ENCODE measurements at regions not wholly inside any gene's neighbourhood (a gene's known extent, or its start where the extent isn't known, plus 50 kb on each side); places are given as distances from the start of the nearest gene placed in this dataset.
"Not testable (repeated sequence)": the region's sequence is repeated elsewhere in the genome, so short reads cannot be mapped to it uniquely, and the experiment has no call there.

DNA sequence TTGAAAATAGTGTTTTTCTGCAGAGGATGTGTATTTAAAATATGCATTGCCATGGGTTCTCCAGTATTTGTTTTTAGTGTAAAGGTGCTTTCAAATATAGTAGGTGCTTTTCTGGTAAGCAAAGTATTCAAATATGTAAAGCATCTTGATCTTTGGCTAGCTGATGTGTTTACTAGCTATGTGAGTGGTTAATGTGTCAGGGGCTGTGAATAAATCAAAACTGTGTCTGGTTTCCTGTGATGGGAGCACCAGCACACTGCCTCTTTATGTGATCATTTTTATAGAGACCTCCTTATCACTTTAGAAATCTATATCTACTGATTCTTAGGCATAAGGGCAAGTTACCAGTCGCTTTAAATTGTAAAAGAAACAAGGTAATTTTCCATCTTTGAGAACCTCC is 388.9 kb upstream of the MAN1A1 start:
- DNase-seq, result no peak
- intact Hi-C loops (cut with micrococcal nuclease), result no loop called here
- no peak for ATAC-seq

DNA sequence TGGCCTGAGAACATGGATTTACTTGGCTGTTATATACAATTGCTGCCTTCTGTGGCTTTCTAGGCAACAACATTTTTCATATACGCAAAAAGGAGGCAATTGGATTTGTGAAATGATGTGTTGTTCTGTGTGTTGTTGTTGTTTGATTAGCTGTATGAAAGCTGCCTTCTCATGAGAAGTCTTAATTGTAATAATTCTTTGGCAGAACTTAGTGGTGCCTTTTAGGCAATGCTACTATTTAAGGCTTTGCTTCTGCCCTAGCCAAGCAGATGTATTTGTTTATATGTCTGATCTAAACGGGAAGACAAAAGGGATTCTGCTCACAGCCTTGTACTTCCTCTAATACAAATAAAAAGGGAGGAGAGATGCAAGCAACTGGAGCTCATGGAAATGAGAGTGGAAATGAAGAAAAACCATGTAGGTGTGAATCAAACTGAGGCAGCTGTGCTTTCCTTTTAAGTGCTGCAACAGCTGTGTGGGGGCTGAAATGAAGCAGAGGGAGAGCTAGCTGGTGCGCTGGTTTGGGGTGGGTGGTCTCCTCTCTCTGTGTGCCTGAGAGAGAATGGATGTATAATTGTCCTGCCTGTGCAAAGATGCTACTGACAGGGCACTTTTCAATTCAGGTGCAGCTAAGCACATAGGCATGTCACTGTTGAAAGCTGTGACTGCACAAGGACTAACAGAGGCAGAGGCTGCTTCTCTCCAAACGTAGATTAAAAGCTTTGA is 386.9 kb upstream of the MAN1A1 start:
- DNase-seq (no peak), ATAC-seq (no peak)
- intact Hi-C loops (cut with micrococcal nuclease), result no loop called here

DNA sequence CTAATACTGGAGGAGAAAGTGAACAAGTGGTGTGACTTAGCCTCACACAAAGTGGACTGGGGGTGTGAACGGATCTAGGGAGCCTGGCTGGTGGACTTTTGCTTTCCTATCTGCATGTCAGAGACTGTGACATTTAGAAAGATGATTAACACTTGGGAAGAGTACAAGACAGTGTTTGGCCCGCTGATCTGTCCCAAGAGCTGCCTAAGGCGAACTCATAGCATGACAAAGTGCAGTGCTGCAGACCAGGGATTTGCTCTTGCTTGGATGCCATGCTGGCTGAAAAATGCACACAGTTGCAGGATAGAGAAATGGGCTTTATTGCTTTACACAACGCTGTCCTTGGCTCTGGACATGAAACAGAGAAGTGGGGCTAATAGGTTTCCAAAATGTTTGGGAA is 386.0 kb upstream of the MAN1A1 start:
- no peak for DNase-seq
- intact Hi-C loops (cut with micrococcal nuclease), result no loop called here

DNA sequence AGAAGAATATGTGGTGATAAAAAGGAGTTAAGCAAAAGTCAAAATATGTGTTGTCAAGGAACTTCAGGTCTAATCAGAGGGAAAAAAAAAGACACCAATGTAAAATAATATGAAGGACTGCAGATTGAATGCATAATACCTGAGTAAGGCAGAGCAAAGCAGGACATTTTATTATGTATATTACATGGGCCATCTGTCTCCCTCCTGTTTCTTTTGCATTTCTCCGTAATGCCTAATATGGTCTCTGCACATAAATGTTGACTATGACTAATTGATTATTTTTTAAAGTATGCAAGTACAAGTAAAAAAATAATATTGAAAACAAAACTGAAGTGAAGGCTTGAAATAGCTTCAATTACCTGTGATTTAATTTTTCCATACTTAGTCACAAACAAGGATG is 384.7 kb upstream of the MAN1A1 start:
- intact Hi-C loops (cut with micrococcal nuclease), result no loop called here
- DNase-seq (no peak), ATAC-seq (no peak)

More for the DNA sequence above, 386.0 kb upstream of the MAN1A1 start:
- ATAC-seq, result no peak

DNA sequence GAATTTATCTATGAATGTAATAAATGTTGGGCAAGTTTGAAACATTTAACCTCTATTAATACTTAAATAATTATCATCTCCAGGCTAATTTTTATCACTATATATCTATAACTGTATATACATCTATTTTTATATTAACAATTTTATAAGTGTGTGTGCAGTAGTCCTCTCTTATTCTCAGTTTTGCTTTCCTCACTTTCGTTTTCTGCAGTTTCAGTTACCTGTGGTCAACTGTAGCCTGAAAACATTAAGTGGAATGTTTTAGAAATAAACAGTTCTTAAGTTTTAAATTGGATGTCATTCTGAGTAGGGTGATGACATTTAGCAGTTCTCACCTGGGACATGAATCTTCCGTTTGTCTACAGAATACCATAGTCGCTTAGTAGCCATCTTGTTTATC is 379.4 kb upstream of the MAN1A1 start:
- no peak for DNase-seq
- intact Hi-C loops (cut with micrococcal nuclease), result no loop called here
- no peak for ATAC-seq

DNA sequence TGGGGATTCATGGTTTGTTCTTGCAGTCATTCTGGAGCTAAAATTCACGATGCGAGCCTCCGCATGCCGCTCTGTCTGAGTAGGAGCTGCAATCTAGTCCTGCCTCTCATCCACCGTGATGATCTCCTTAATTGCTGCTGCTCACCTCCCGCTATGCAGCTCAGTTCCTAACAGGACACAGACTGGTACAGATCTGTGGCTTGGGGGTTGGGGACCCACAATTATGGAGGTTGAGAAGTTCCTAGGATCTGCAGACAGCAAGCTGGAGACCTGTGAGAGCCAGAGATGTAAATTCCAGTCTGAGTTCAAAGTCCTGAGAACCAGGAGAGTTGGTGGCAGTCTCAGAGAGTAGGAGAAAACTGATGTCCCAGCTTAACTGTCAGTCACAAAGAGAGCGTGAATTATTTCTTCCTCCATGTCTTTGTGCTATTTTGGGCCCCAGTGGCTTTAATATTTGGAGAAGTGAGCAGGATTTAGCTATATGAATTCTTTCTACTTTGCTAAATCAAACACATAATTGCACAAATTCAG is 378.7 kb upstream of the MAN1A1 start:
- DNase-seq (no peak), ATAC-seq (no peak)
- intact Hi-C loops (cut with micrococcal nuclease), result no loop called here

DNA sequence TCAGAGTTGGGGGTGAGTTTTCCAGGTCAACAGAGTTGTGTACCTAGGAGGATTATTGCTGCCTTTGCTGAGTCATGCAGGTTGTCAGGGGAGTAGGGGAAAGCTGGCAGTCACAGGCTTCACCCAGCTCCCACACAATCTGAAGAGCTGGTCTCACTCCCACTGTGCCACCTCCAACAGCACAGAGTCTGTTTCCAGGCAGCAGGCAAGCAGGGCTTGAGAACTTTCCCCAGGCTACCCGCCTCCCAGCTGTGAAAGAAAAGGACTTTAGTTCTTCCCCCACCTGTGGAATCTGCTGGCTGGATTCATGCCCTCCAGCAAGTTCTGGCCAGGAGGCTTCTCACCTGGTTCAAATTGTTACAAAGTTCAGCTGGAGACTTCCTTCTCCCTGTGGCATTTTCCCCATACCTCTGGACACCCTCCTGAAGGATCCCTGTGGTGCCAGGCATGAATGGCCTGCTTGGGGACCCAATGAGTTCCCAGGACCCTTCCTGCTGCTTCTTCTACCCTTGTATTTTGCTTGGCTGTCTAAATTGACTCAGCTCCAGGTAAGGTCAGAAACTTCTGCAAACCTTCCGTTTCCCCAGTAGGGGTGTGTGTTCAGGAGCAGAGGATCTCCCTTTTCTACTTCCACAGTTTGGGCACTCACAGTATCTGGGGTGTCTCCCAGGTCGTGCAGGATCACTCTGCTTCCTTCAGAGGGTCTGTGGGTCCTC is 378.1 kb upstream of the MAN1A1 start:
- no peak for DNase-seq
- intact Hi-C loops (cut with micrococcal nuclease), result no loop called here
- ATAC-seq, result no peak

DNA sequence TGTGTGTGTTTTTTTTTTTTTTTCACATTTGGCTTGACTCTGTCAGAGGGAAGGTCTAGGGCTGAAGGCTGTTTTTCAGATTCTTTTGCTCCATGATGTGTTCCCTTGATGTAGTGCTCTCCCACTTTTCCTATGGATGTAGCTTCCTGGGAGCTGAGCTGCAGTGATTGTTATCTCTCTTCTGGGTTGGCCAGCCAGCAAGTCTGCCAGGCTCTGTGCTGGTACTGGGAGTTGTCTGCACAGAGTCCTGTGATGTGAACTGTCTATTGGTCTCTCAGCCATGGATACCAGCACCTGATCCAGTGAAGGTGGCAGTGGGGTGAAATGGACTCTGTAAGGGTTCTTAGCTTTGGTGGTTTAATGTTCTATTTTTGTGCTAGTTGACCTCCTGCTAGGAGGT is 377.4 kb upstream of the MAN1A1 start:
- intact Hi-C loops (cut with micrococcal nuclease); DNase-seq; ATAC-seq: not testable (repeated sequence)

DNA sequence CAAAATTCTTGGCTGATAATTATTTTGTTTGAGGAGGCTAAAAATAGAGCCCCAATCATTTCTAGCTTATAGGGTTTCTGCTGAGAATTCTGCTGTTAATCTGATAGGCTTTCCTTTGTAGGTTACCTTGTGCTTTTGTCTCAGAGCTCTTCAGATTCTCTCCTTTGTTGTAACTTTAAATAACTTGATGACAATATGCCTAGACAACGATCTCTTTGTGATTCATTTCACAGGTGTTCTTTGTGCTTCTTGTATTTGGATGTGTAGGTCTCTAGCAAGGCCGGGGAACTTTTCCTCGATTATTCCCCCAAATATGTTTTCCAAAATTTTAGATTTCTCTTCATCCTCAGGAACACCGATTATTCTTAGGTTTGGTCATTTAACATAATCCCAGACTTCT is 376.5 kb upstream of the MAN1A1 start:
- ATAC-seq (no peak), DNase-seq (no peak)
- intact Hi-C loops (cut with micrococcal nuclease), result no loop called here

DNA sequence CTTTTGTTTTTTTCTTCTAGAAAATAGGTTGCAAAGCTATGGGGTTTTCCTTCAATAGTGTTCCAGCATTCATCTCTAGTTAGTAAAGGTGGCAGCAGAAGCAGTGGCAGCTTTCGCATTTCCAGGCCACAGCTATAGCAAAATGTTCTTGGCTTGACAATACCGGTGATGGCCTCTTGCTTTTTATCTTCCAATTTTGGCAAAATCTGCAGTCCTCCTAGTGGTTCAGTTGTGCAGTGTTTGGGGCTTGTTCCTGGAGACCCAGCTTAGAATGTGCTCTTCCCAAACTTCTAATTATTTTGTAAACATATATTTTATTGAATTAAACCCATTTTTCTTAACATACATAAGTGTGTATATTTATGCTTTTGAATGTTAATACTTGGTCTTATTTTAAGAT is 370.6 kb upstream of the MAN1A1 start:
- intact Hi-C loops (cut with micrococcal nuclease), result no loop called here
- ATAC-seq (no peak), DNase-seq (no peak)

DNA sequence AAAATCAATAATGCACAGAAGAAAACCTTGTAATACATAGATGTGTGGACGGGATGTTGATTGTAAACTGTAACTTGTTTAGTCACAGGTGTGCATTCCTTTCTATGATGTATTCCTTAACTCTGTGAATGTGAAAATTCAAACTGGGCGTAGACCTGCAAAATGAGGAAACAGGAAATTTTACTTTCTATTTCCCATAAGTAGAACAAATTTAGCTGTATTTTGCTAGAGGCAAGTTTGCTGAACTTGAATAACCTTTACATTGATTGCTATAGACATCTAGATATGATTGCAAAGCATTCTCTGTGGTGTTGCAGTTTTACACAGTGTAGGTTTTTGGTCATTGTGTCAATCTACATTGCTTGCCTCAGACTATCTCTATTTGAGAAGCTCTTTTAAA is 368.4 kb upstream of the MAN1A1 start:
- no peak for DNase-seq
- no peak for ATAC-seq
- intact Hi-C loops (cut with micrococcal nuclease), result no loop called here

DNA sequence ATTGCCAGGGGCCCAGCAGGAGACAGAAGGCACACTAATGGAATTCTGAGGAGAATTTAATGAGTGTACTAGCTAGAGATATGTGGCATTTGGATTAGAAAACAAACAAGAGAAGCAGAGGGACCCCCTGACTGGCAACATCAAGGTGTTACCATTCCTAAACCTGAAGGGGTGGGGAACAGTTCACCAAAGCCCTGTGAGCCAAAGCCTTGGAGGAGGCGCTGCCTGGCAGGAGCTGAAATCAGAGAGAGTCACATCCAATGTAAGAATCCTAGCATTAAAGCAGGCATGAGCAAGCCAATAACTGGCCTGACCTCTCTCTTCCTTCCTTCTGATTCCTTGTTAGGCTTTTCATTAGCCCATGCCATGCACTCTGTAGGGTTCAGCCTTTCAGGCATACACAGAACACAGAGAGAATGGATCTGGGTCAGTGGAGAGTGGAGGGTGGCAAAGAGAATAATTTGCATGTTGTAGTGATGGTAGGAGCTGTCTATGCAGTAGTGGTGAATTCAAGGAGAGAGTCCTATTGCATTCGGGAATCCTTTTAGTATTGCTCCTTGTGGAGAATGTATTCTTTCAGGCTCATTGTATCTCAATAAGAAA is 367.2 kb upstream of the MAN1A1 start:
- intact Hi-C loops (cut with micrococcal nuclease), result no loop called here
- DNase-seq, result no peak
- ATAC-seq, result no peak

DNA sequence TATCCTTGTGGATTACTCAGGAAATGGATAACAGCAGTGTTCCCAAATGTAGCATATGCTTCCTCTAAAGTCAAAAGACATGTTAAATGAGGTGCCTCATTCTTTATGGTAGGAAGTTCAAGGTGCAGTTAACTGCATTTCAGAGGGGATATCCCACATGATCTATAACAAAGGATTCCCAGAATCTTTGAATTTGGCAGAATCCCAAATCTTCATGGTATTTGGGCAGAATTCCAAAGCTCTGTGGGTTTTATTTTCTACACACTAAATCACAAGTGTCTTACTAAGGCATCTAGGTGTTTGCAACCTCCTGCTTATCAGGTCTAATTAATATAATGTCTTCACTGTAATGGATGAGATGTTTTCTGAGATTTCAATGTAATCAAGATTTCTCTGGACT is 364.3 kb upstream of the MAN1A1 start:
- no peak for DNase-seq
- intact Hi-C loops (cut with micrococcal nuclease), result no loop called here
- ATAC-seq, result no peak

DNA sequence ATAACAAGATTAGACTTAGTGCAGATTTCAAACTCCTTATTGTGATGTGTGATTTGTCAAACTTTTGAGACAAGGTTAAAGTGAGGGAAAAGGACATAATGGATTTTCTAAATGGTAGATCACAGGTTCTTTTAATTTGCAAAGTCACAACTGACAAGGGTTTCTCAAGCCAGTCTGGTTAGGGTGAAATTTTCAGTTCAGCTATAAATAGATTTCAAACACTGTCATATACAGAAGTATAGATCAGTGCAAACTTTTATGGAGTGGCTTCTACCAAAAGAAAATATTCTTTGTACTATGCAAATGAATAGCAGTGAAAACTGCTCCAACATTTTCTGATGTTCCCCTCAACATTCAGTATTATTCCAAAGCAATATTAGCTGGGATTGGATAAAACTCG is 337.1 kb upstream of the MAN1A1 start:
- no peak for DNase-seq
- no peak for ATAC-seq
- intact Hi-C loops (cut with micrococcal nuclease), result no loop called here

DNA sequence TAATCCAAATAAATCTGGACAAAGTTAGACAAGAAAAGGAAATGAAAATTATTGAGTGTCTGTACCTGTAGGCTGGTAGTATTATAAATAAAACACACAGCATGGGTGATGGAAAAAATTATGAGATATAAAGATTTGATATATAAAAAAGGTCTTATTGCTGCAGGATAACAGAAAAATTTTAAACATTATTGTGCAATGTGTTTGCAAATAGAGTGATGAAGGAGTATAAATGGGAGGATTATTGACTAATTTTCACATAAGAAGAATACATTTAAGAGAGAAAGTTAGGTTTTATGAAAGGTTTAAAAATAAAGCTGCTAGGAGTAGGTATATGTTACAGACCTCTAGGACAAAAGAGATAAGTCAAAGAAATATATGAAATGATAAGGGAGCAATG is 336.7 kb upstream of the MAN1A1 start:
- intact Hi-C loops (cut with micrococcal nuclease), result no loop called here
- ATAC-seq, result no peak
- DNase-seq, result no peak

DNA sequence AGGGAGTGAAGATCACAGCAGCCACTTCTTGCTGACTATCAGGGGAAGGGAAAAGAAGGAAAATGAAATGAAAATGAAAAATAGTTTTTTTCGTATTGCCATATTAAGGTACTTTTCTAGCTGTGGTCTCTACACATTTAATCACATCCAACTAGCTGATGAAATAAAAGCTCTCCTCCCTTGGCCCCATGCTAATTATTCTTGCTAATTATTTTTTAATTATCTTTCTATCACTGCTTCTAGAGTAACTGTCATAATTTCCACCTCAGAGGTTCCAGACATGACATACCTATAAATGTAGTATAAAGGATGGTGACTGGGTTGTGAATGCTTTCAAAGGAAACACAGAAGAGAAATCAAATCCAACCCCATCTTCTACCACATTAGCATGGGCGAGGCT is 334.1 kb upstream of the MAN1A1 start:
- no peak for ATAC-seq
- DNase-seq, result no peak
- intact Hi-C loops (cut with micrococcal nuclease), result no loop called here

DNA sequence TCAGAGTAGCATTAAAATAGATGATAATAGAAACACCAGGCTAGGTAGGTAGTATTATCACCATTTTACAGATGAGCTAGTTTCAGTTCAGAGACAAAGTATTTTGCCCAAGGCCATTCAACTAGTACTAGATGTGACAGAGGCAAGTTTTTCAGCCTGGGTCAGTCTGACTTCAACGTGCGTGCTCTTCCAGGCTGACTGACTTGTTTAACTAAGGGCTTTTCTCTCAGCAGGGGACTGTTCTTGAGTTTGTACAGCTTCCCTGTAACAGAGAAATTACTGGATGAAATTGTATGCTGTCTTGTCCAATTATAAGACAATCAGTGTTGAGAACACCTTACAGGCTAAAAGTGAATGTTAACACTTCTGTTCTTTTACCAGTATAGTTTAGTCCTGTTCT is 333.5 kb upstream of the MAN1A1 start:
- DNase-seq, result no peak
- intact Hi-C loops (cut with micrococcal nuclease), result no loop called here
- no peak for ATAC-seq

DNA sequence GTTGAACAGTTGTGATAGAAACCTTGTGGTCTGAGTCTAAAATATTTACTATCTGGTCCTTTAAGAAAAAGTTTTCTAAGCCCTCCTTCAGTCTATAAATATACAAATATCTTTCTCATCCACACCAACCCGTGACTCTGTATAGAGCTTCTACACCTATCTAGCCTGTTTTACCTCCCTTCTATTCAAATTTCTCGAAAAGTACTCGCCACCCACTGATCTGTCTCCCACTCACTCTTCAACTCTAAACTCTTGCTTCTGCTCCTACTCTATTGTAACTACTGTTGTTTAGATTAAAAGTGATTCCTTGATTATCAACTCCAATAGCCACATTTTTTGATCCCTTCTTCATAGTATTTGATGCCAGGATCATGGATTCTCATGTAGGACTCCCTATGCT is 329.4 kb upstream of the MAN1A1 start:
- intact Hi-C loops (cut with micrococcal nuclease), result no loop called here
- ATAC-seq, result no peak
- DNase-seq, result no peak

DNA sequence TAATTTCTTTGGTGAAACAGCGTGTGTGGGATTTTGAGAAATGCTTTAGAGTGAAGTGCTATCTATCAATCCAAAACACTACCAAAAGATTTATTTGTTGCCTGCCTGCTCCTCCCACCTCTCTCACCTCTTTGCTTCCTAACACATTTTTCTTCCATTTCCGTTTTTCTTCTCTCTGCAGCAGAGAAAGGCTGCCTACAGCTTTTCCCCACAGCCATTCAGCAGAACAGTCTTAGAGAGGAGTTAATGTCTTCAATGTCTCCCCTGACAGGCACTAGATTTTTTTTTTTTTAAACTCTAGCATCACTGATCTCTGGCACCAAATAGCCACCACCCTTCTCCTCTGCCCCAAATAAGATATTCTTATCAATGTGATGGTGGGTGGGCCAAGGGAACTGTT is 327.8 kb upstream of the MAN1A1 start:
- ATAC-seq, result no peak
- intact Hi-C loops (cut with micrococcal nuclease), result no loop called here

DNA sequence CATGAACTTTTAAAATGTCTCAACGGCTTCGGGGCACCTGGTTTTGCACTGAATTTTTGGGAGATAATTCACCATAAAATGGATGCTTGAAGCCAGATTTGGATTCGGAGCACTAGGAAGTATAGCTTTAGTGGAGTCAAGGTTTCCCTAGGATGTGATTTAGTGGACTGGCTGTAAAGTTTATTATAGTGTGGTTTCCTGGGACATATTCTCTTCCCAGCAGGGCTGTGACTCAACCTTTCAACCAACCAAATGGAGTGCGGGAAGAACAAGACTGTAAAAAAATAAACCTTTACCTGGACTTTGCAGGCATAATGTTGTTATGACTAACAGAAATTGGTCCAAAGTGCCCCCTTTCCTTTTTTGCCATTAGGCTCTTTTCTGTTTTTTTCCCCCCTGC is 327.4 kb upstream of the MAN1A1 start:
- intact Hi-C loops (cut with micrococcal nuclease), result no loop called here
- ATAC-seq, result no peak
- no peak for DNase-seq

More for the DNA sequence above, 327.8 kb upstream of the MAN1A1 start:
- DNase-seq, result no peak

DNA sequence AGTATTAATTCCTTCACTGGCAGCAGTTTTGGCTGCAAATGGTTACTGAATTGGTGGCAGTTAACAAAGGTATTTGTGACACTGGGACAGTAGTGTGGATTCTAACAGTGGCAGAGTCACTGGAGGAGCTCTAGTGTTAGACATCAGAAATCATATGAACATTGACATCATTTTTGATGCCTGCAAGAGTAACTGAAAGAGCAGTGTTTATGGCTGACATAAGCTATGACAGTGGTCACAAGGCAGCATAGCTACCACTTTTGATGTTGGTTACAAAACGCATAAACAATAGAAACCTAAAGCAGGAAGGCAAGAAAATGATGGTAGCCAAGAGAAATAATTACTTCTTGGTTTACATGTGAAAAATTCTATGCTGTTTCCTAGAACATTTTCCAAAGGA is 326.7 kb upstream of the MAN1A1 start:
- DNase-seq, result no peak
- no peak for ATAC-seq
- intact Hi-C loops (cut with micrococcal nuclease), result no loop called here
